Neutrophil (primary cell): ENCODE measurements at regions not wholly inside any gene's neighbourhood (a gene's known extent, or its start where the extent isn't known, plus 50 kb on each side); places are given as distances from the start of the nearest gene placed in this dataset.

Experiments
- H3K27ac ChIP-seq: fragments of 200-600 bp; sonication (generic); 2 replicates; pipeline ENCODE4 v1.5.1; 2016; ENCODE audit warnings: mild to moderate bottlenecking, moderate library complexity
- H3K27me3 ChIP-seq: fragments of 200-600 bp; sonication (generic); 2 replicates; pipeline ENCODE4 v1.6.0; 2016; ENCODE audit warnings: mild to moderate bottlenecking
- H3K36me3 ChIP-seq: fragments of 200-600 bp; sonication (generic); 2 replicates; pipeline ENCODE4 v1.5.1; 2017
- H3K4me1 ChIP-seq, 2 experiments: fragments of 200-600 bp in 1 of 2; sonication (generic) in 1 of 2; 1 replicate in 1 of 2; 2 replicates in 1 of 2; pipeline versions ENCODE4 v1.5.1 to v1.6.1; 2013 to 2016; ENCODE audit warnings: low read depth in 1 of 2, low read length in 1 of 2, mild to moderate bottlenecking in 1 of 2, moderate library complexity in 1 of 2; ENCODE audit not compliant: control insufficient read depth in 1 of 2, insufficient read depth in 1 of 2
- H3K4me3 ChIP-seq, 2 experiments: fragments of 200-600 bp in 1 of 2; sonication (generic) in 1 of 2; 1 replicate in 1 of 2; 2 replicates in 1 of 2; pipeline ENCODE4 v1.5.1; 2013 to 2016; ENCODE audit warnings: low read depth in 1 of 2, low read length in 1 of 2, mild to moderate bottlenecking in 1 of 2, moderate library complexity in 1 of 2
- H3K9me3 ChIP-seq: fragments of 200-600 bp; sonication (generic); 2 replicates; pipeline ENCODE4 v1.5.1; 2016
- TF ChIP-seq, protein P1 (sequence below): fragments of 200-600 bp; sonication (generic); IDR thresholded peaks from 2 replicates; pipeline ENCODE4 v1.5.1; 2016; ENCODE audit warnings: antibody characterized with exemption

DNA sequence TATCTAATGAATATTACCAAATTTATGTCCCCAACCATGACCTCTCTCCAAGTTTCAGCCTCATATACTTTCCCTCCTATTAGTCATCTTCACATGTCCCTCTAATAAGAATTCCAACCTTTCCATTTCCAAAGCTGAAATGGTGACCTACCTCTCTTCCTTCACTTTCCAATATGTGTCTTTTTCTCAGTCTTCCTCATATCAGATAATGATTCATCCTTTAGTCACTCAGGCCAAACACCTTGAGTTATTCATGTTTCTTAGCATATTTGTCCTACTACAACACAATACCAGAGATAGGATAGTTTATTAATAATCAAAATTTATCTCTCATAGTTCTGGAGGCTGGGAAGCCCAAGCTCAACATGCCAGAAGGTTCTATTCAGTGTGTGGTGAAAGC lies 318.5 kb upstream of the ZWINT start:
- TF ChIP-seq, protein P1, sequence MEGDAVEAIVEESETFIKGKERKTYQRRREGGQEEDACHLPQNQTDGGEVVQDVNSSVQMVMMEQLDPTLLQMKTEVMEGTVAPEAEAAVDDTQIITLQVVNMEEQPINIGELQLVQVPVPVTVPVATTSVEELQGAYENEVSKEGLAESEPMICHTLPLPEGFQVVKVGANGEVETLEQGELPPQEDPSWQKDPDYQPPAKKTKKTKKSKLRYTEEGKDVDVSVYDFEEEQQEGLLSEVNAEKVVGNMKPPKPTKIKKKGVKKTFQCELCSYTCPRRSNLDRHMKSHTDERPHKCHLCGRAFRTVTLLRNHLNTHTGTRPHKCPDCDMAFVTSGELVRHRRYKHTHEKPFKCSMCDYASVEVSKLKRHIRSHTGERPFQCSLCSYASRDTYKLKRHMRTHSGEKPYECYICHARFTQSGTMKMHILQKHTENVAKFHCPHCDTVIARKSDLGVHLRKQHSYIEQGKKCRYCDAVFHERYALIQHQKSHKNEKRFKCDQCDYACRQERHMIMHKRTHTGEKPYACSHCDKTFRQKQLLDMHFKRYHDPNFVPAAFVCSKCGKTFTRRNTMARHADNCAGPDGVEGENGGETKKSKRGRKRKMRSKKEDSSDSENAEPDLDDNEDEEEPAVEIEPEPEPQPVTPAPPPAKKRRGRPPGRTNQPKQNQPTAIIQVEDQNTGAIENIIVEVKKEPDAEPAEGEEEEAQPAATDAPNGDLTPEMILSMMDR: no peak
- no peak overlapping the region for H3K27ac ChIP-seq
- H3K27me3 ChIP-seq: no peaks in the 10 kb centered on the region
- no peaks in the 10 kb centered on the region for H3K4me1 ChIP-seq
- no peak overlapping the region for H3K4me3 ChIP-seq
- H3K36me3 ChIP-seq: no peaks in the 10 kb centered on the region
- H3K9me3 ChIP-seq: no peaks in the 10 kb centered on the region

DNA sequence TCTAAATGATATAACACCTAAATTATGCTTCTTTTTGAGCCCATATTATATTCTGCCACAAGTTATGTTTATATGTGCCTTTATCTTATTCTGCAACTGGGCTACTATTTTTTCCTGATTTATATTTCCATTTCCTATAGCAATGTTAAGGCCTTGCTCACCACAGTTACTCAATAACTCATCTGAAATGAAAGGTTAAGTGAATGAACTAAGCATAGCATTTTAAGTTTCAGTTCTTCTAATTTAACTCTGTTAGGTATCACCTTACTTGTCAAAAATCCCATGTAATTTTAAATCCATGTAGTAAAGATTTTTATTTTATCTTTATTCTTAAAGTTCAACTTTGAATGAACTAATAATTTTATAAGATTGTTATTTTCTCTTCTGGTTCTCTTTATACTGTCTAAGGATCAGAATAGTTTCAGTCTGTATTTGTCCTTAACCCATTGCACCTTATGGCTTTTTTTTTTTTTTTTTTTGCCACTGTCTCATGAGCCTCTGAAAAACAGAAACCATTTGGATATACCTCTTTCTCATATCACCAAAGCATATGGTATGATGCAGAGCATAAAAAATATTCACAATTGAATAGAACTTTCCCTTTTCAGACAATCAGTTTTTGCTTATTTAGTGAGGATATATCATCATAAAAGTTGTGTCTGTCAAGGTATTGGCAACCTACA lies 301.8 kb upstream of the ZWINT start:
- Histone ChIP-seq H3K27me3 (no peaks in the 10 kb centered on the region), H3K27ac (no peak overlapping the region), H3K36me3 (no peaks in the 10 kb centered on the region), H3K4me1 (no peaks in the 10 kb centered on the region), H3K4me3 (no peak overlapping the region), H3K9me3 (no peaks in the 10 kb centered on the region)
- TF ChIP-seq, protein P1: no peak

DNA sequence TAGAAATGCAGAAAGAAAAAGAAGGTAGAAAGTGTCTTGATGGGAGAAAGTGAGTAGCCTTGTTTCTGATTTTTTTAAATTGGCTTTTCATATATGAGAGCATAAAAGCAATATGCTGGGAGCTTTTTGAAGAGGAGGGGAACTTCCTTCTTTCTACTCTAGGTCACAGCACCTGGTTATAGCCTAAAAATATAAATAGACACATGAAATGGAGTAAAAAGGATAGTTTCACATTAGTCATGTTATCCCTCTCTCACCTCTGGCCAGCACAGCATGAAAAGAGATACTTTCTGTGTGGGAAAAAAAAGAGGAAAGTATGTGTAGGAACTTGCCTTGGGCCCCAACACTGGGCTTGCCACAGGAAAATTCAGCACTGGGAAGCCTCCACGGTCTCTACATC lies 292.2 kb upstream of the ZWINT start:
- Histone ChIP-seq H3K9me3 (no peaks in the 10 kb centered on the region), H3K4me1 (no peaks in the 10 kb centered on the region), H3K27me3 (no peaks in the 10 kb centered on the region), H3K27ac (no peak overlapping the region), H3K4me3 (no peak overlapping the region), H3K36me3 (no peaks in the 10 kb centered on the region)
- TF ChIP-seq, protein P1: no peak

DNA sequence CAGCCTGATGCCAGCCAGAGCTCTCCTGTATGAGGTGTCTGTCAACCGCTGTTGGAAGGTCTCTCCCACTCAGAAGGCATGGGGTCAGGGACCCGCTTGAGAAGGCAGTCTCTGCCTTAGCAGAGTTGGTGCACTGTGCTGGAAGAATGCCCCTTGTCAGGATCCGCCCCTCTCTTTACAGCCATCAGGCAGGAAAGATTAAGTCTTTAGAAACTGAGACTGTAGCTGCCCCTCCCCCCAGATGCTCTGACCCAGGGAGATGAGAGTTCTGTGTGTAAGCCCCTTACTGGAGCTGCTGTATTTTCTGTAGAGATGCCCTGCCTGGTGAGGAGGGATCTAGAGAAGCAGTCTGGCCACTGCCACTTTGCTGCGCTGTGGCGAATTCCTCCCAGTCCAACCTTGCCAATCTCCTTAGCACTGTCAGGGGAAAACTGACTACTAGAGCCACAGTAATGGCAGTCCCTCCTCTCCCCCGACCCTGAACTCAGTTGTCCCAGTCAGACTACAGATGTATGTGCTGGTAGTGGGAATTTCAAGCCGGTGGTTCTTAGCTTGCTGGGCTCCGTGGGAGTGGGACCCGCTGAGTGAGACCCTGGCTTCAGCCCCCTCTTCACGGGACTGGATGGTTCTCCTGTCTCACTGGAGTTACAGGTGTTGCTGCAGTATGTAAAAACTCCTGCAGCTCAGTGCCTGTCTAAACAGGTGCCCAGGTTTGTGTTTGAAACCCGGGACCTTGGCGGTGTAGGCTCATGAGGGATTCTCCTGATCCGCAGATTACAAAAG lies 285.5 kb upstream of the ZWINT start:
- no peaks in the 10 kb centered on the region for H3K9me3 ChIP-seq
- no peaks in the 10 kb centered on the region for H3K27me3 ChIP-seq
- TF ChIP-seq, protein P1: no peak
- H3K36me3 ChIP-seq: no peaks in the 10 kb centered on the region
- H3K27ac ChIP-seq: no peak overlapping the region
- H3K4me1 ChIP-seq: no peaks in the 10 kb centered on the region
- H3K4me3 ChIP-seq: no peak overlapping the region

DNA sequence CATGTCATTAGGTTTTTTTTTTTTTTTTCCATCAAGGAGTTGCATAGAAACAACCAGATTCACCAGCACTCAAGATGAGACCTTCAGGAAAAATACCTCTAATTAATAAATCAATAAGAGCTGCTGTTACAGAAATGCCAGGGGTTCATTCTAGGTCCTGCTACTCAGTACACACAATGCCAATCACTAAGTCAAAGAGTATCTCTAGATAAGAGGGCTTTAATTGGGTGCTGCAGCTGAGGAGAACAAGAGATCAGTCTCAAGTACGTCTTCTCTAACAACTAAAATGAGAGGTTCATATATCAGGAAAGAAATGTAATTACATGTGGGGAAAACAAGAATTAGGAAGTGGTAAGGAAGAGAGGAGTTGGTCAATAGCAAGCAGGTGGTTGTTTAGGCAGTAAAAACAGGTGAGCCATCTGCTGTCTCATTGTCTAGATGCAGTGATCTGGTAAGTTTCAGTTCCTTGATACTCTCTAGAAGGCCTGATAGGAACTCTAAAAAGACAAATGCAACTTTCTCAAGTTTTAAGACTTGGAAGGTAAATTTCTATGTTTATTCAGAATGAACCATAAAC lies 272.9 kb upstream of the ZWINT start:
- Histone ChIP-seq H3K27me3 (no peaks in the 10 kb centered on the region), H3K4me1 (no peaks in the 10 kb centered on the region), H3K4me3 (no peak overlapping the region), H3K36me3 (no peaks in the 10 kb centered on the region), H3K27ac (no peak overlapping the region), H3K9me3 (no peaks in the 10 kb centered on the region)
- TF ChIP-seq, protein P1: no peak
